ENCODE measurements at regions not wholly inside any gene's neighbourhood (a gene's known extent, or its start where the extent isn't known, plus 50 kb on each side); places are given as distances from the start of the nearest gene placed in this dataset.

DNA sequence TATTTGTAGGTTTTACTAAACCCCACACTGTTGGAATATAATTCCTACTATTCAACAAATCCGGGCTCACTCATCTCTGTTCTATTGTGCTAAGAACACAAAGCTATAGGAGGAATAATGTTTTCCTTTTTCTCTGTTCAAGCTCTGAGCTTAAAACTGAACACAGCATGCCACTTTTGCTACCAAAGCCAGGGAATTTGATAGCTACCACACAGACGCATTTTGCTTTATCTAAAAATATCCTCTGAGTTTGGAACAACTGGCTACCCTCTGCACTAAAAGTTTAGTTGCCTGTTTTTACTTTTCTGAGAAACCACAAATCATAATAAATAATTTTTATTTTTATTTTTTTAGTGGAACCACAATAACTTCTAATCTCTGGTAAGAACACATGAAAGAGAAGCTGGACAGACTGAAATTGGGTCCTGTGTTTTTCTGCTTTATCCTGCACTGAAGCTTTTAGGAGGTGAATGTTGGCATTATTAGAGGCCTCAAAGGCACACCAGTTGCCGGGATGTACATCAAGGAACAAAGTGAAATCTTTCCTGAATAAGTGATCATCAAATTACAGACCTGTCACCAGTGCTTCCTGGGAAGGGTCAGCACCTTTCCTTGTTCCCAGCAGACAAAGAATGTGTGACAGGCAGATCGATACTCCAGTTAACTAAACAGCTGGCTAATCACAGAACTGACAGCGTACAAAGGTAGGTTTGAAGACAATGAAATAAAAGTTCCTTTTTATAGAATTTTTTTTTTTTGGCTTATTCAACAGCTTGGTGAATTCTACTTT lies 523.2 kb upstream of the TENM4 start:
- no peak for DNase-seq

GRCh38 chr11:79960461-79960860 lies 519.6 kb upstream of the TENM4 start:
- no peak for DNase-seq

- DNase-seq = no peak
Observed at GRCh38 chr11:79959318-79959717, 518.5 kb upstream of the TENM4 start.

- no peak for DNase-seq
Observed at GRCh38 chr11:79957702-79958101, 516.9 kb upstream of the TENM4 start.

DNA sequence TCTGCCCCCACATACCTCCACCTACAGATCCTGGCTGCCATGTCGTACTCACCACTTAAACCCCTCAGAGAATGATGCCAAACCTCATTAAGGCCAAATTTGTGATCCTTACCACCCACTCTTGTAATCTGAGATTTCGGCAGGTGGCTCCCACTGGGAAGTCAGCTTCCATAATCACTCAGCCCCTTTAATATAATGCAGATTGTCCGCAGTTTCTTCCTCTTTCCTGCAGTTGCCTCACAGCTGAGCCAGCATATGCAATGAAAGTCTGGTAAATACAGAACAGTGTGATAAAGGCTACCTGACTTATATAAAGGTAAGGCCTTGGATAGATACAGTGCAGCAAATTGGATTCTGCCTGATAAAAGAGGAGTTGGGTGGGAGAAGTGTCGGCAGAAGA lies 515.2 kb upstream of the TENM4 start:
- no peak for DNase-seq

- DNase-seq = no peak
Observed at GRCh38 chr11:79953629-79954028, 512.8 kb upstream of the TENM4 start.

DNA sequence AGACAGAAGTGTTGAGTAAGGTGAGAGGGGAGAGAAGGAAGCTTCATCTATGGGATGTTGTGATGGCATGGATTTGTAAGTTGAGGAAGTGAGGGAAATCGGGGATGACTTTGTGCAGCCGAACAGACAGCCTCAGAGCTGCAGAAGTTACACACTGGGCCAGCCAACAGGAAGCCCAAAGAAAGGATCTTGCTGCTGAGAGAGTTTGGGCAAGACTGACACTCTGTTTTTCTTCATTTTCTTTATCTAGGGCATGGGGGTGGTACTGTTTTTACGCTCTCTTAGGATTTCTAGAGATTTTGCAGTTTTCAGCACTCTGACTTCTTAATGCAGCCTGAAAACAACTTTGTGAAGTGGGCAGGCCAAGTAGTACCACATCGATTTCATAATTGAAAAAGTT lies 509.9 kb upstream of the TENM4 start:
- no peak for DNase-seq

DNA sequence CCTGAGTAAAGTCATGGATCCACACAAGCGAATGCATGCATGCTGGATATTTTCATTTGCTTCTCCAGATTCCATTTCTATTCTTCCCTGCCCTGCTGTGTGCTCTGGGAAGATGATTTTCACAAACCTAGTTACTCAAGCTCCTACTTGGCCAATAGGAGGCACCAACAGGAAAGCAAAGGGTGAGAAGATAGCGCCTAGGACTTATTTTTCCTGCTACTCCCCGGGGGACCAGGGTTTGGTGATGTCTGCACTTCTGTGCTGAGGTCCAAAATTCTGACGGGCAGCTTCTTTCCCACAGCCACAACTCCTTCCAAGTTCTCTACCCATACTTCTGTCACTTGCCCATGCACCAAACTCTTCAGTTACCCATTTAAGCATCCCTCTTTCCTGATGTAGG lies 509.3 kb upstream of the TENM4 start:
- no peak for DNase-seq

GRCh38 chr11:79949574-79949973 lies 508.7 kb upstream of the TENM4 start:
- DNase-seq = no peak

GRCh38 chr11:79942646-79943045 lies 501.8 kb upstream of the TENM4 start:
- no peak for DNase-seq

GRCh38 chr11:79942090-79942489 lies 501.3 kb upstream of the TENM4 start:
- DNase-seq = no peak

- DNase-seq = no peak
Observed at GRCh38 chr11:79940974-79941735, 500.3 kb upstream of the TENM4 start.

DNA sequence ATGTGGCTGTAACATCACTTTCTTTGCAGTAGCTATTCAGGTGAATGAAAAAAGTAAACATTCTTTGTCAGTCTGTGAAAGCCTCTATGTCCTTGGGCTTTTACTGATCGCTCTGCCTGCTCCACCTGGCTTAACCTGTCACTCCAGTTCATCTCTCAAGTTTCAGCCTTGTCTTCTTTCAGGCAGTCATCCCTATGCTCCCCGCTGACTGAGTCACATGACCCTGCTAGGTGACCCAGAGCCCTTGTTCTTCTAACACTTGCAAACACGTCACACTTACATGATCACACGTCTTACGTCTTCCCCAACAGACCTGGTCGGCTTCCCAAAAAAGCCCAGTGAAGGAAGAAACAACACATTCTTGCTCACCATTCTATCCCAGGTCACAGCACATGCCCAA lies 499.3 kb upstream of the TENM4 start:
- no peak for DNase-seq

GRCh38 chr11:79939111-79939510 lies 498.3 kb upstream of the TENM4 start:
- DNase-seq = no peak

GRCh38 chr11:79937676-79938334 lies 497.0 kb upstream of the TENM4 start:
- no peak for DNase-seq

GRCh38 chr11:79932612-79933011 lies 491.8 kb upstream of the TENM4 start:
- no peak for DNase-seq

DNA sequence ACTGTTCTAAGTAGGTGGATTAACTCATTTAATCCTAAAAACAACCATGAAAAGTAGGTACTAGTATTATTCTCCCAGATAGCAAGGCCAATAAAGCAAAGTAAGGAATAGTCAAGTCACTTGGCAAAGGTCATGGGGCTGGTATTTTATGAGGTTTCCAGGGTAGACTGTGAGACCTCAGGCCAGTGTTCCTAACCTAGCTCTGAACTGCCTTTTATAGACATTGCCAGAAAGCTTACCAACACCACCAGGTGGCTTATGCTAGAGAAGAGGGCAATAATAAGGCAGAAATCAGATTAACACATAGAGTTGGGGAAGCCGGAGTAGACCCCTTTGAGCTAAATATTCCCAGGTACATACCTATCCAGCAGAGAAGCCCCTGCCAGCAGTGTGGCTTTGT lies 490.9 kb upstream of the TENM4 start:
- no peak for DNase-seq

DNA sequence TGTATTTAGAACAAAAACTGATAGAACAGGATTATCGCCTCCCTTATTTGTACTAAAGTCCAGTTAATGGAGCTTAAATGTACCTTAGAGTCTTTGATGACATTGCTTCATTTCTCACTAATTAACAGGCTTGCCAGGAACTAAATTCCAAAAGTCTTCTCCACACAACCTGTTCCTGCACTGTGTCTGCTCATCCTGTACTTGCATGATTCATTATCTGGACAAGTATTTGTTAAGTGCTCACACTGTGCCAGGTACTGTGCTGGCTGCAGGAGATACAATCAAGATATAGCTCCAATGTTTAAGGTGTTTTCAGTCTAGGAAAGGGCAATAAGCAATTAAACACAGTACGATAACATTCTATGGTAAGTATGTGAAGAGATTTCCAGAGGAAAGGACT lies 485.9 kb upstream of the TENM4 start:
- no peak for DNase-seq

DNA sequence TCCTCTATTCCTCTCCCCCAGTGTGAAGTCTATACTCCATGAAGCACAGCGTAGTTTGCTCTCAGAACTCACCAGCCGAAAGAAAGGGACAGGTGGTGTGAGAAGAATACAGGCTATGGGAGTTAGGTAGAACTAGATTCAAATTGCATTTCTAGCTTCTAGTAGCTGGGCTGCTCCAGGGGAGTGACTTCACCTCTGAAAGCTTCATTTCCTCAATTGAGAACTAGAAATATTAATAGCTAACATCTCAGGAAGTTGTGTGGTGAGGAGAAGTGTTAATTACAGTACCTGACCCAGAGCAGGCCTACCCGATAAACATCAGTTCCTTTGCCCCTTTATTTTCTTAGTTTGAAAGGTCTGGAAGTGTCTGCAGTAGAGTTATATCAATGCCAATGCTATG lies 484.7 kb upstream of the TENM4 start:
- DNase-seq = no peak

- DNase-seq = no peak
Observed at GRCh38 chr11:79922641-79923040, 481.8 kb upstream of the TENM4 start.

DNA sequence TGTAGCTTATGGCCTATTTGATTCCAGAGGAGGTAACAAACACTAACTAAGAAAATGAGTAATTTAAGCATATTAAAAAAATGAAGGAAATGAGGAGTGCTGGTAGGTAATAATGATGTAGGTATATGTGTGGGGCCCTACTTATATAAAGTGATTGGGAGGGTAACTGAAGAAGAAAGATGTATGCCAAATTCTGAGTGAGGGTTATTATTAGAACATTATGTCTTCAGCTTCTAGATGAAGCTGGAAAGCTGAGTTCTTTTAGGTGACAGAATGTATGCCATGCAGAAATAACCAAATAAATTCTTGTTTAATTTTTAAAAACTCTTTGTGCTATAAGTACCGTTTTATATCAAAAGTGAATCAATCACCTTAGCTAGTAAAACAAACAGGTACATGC lies 479.6 kb upstream of the TENM4 start:
- no peak for DNase-seq

DNA sequence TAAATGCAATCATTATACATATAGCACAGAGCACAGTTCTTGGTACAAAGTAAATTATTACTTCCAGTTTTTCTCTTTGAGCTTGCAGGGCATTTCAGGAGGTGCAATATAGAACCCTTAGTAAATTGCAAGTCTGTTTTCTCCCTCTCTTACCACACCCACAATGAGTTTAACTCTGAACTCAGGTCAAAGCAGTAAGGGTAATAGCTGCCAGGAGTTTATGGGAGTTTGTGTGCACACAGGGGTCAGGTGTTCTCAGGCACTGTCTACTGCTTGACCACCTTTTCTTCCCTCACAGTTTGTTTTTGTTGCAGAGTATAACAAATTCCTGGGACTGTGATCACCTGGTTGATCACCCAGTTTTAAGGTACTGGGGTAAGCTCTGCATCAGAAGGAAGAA lies 478.5 kb upstream of the TENM4 start:
- no peak for DNase-seq

- no peak for DNase-seq
Observed at GRCh38 chr11:79918846-79919245, 478.0 kb upstream of the TENM4 start.

DNA sequence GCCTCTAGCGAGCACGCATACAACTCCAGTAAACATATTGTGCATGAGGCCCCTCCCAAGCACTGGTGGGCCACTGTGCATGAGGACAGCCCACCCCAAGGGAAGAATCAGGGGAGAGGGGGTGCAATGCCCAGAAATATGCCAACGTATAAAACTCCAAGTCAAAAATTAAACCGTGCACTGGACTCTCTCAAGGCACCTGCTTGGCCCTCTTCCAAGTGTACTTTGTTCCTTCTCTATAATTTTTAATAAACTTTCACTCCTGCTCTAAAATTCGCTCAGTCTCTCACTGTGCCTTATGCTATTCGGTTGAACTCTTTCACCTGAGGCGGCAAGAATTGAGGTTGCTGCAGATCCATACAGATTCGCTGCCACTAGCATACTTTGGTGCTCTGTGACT lies 465.3 kb upstream of the TENM4 start:
- DNase-seq = no peak
